ENCODE measurements at regions not wholly inside any gene's neighbourhood (a gene's known extent, or its start where the extent isn't known, plus 50 kb on each side); places are given as distances from the start of the nearest gene placed in this dataset.
A peak's percentile ranks its signal among the peaks of the same experiment; 100 is the strongest.

DNA sequence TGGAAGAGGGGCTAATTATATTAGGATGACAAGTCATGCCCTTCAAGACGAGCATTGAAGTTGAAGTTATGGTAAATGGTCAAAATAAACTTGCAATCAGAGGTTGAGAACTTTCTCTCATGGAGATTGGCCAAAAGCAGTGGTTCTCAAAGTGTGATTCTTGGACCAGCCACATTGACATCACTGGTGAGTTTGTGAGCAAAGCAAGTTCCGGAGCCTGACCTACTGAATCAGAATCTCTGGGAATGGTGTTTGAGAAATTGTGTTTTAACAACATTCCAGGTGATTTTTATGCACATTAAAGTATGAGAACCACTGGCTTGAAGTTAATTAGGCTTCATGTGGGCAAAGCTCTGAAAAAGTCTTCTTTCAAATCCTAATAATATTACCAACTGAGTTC, 403.5 kb downstream of the ZSWIM6 start:
- Mint-ChIP-seq H3K27ac (no peak overlapping the region), H3K9me3 (ENCODE audit: low read depth) (no peaks in the 10 kb centered on the region), H3K36me3 (ENCODE audit: insufficient read depth) (no peaks in the 10 kb centered on the region), H3K4me3 (ENCODE audit: low read depth) (no peak overlapping the region), H3K27me3 (peaks cover 6% of the 10 kb centered on the region), H3K4me1 (ENCODE audit: low read depth) (peaks cover 47% of the 10 kb centered on the region)
- no peak for DNase-seq (ENCODE audit: low spot score, unreplicated experiment)
- TF ChIP-seq, protein P1, sequence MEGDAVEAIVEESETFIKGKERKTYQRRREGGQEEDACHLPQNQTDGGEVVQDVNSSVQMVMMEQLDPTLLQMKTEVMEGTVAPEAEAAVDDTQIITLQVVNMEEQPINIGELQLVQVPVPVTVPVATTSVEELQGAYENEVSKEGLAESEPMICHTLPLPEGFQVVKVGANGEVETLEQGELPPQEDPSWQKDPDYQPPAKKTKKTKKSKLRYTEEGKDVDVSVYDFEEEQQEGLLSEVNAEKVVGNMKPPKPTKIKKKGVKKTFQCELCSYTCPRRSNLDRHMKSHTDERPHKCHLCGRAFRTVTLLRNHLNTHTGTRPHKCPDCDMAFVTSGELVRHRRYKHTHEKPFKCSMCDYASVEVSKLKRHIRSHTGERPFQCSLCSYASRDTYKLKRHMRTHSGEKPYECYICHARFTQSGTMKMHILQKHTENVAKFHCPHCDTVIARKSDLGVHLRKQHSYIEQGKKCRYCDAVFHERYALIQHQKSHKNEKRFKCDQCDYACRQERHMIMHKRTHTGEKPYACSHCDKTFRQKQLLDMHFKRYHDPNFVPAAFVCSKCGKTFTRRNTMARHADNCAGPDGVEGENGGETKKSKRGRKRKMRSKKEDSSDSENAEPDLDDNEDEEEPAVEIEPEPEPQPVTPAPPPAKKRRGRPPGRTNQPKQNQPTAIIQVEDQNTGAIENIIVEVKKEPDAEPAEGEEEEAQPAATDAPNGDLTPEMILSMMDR (IDR thresholded peaks at IDR 0.05; ENCODE audit: unreplicated experiment) = no peak

DNA sequence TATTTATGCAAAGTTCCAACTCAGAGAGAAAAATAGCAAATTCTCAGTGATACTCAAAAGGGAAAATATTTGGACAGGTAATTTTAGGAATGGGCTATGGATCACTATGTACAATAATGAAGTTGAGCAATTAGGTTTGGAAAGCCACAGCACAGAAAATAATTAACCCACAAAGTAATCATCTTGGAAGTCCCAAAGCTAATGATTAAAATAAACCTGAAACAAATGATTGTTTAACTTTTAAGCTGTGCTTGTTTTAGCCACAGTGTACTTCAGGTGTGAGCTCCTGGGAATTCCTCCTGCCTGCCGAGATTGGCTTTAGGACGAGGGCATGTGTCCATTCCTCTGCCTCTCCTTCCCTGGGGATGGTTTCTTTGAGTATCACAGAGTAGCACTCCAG, 403.9 kb downstream of the ZSWIM6 start:
- H3K4me1 Mint-ChIP-seq (ENCODE audit: low read depth) = peaks cover 45% of the 10 kb centered on the region
- no peak for DNase-seq (ENCODE audit: low spot score, unreplicated experiment)
- peaks cover 6% of the 10 kb centered on the region for H3K27me3 Mint-ChIP-seq
- H3K4me3 Mint-ChIP-seq (ENCODE audit: low read depth) = peak overlapping the region; percentile 10
- peak overlapping the region; percentile 82 for H3K27ac Mint-ChIP-seq
- no peaks in the 10 kb centered on the region for H3K36me3 Mint-ChIP-seq (ENCODE audit: insufficient read depth)
- TF ChIP-seq, protein P1 (IDR thresholded peaks at IDR 0.05; ENCODE audit: unreplicated experiment) = no peak
- H3K9me3 Mint-ChIP-seq (ENCODE audit: low read depth) = no peaks in the 10 kb centered on the region

DNA sequence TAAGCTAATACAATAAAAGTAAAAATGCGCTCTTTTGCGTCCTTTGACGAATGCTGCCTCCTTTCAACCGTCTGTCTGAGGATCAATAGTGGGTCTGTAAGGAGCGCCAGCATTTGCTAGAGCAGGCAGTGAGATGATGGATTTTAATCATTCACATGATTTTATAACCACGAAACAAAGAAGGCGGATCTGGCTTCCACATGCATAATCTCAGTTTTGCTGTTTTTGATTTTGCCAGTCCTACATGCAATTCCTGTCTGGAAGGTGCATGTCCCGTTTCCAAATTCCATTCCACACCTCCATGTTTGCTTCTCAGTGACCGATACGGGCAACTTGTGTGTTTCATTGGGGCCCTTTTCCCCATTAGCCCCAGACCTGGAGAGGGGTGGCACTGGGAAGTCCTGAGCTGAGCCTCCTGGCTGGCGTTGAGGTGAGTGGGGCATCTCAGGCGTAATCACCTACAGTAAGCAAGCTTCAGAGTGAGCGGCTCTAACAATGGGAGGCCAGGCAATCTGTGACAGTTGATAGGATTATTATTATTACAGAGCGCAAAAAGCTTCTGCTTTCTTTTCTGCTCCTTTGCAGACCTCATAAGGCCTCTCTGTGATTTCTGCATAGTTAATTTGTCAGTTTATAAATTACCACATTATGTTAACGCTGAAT, 405.4 kb downstream of the ZSWIM6 start:
- H3K9me3 Mint-ChIP-seq (ENCODE audit: low read depth) = no peaks in the 10 kb centered on the region
- H3K4me3 Mint-ChIP-seq (ENCODE audit: low read depth) = no peak overlapping the region

DNA sequence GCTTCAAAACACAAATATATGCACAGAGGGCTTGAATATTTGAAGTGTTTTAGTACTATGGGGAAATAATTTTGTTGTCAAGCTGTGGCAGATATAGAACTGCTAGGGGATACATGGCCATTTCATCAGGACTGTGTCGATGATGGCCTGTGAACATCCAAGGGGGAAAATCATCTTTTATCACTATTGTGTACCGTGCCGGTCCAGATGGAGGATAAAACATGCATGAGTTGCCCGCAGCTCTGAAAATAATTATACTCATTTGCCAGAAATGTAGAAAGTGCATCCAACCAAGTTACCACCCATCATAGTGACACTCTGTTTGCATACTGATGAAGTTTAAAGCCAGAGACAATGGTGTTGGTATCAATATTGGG, 405.9 kb downstream of the ZSWIM6 start:
- Mint-ChIP-seq H3K27me3 (peaks cover 2% of the 10 kb centered on the region), H3K36me3 (ENCODE audit: insufficient read depth) (no peaks in the 10 kb centered on the region), H3K4me3 (ENCODE audit: low read depth) (no peak overlapping the region), H3K9me3 (ENCODE audit: low read depth) (no peaks in the 10 kb centered on the region), H3K4me1 (ENCODE audit: low read depth) (peaks cover 29% of the 10 kb centered on the region), H3K27ac (no peak overlapping the region)
- TF ChIP-seq, protein P1 (IDR thresholded peaks at IDR 0.05; ENCODE audit: unreplicated experiment) = no peak
- no peak for DNase-seq (ENCODE audit: low spot score, unreplicated experiment)

More for the DNA sequence above, 405.4 kb downstream of the ZSWIM6 start:
- TF ChIP-seq, protein P1 (IDR thresholded peaks at IDR 0.05; ENCODE audit: unreplicated experiment) = no peak
- H3K27ac Mint-ChIP-seq = no peak overlapping the region
- peaks cover 30% of the 10 kb centered on the region for H3K4me1 Mint-ChIP-seq (ENCODE audit: low read depth)
- H3K27me3 Mint-ChIP-seq = peaks cover 5% of the 10 kb centered on the region
- no peak for DNase-seq (ENCODE audit: low spot score, unreplicated experiment)
- no peaks in the 10 kb centered on the region for H3K36me3 Mint-ChIP-seq (ENCODE audit: insufficient read depth)

DNA sequence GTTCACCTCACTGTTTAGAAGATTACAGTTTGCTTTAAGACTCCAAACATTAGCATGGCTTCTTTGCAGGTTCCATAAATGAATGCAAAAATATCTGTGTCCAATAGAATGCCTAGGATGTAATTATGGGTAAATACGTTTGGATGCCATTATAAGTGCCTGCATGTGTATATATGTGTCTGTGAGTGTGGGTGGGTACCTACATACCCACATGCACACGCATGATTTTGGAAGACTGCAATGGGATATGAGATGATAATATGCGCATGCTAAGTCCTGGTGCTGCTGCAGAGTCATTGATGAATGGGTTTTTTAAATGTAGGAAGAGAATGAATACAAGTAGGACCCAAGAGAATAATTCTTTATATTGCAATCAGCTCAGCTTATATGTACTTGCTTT, 406.4 kb downstream of the ZSWIM6 start:
- H3K36me3 Mint-ChIP-seq (ENCODE audit: insufficient read depth) = no peaks in the 10 kb centered on the region
- H3K4me3 Mint-ChIP-seq (ENCODE audit: low read depth) = no peak overlapping the region
- no peak for DNase-seq (ENCODE audit: low spot score, unreplicated experiment)
- TF ChIP-seq, protein P1 (IDR thresholded peaks at IDR 0.05; ENCODE audit: unreplicated experiment) = no peak
- peaks cover 29% of the 10 kb centered on the region for H3K4me1 Mint-ChIP-seq (ENCODE audit: low read depth)
- no peaks in the 10 kb centered on the region for H3K9me3 Mint-ChIP-seq (ENCODE audit: low read depth)
- no peak overlapping the region for H3K27ac Mint-ChIP-seq
- peaks cover 2% of the 10 kb centered on the region for H3K27me3 Mint-ChIP-seq
